NB4 (cell line): ENCODE measurements at regions not wholly inside any gene's neighbourhood (a gene's known extent, or its start where the extent isn't known, plus 50 kb on each side); places are given as distances from the start of the nearest gene placed in this dataset.

ENCODE experiments used
- CTCF ChIP-seq: IDR thresholded peaks from one replicate; pipeline ENCODE4 v1.5.1; 2012; ENCODE audit warnings: low read depth, low read length
- MAX ChIP-seq: IDR thresholded peaks from 2 replicates; pipeline ENCODE4 v1.6.1; 2011; ENCODE audit warnings: low read depth, low read length
- POLR2A ChIP-seq: IDR thresholded peaks from 2 replicates; pipeline ENCODE4 v1.6.1; 2011; ENCODE audit warnings: mild to moderate bottlenecking; ENCODE audit not compliant: insufficient read length; ENCODE audit errors: extremely low read depth

GRCh38 chr4:189804894-189805293, 135.8 kb upstream of the FRG1 start:
- TF ChIP-seq POLR2A (no peak), CTCF (no peak), MAX (no peak)
